GM12878 (cell line): ENCODE measurements at regions not wholly inside any gene's neighbourhood (a gene's known extent, or its start where the extent isn't known, plus 50 kb on each side); places are given as distances from the start of the nearest gene placed in this dataset.

Experiments
- ATAC-seq: fragments of 200-7000 bp; cut with Tn5 transposase; 3 replicates; pipeline ENCODE4 v1.9.1; 2020; ENCODE audit warnings: mild to moderate bottlenecking, moderate library complexity
- BruUV-seq: library from RNA; stranded (reverse); fragments of 400-500 nt; replicated peaks from 2 replicates; lab custom pipeline; 2021; lab: Mats Ljungman, UMichigan
- CTCF ChIA-PET: fragments of 300-600 bp; sonication (Branson Sonifier 250); formaldehyde crosslinking; extraction: SDS; loops from one replicate; lab custom pipeline; 2021; ENCODE audit warnings: inconsistent platforms; lab: Yijun Ruan, JAX
- POLR2A ChIA-PET: fragments of 350-600 bp; formaldehyde crosslinking; extraction: SDS; loops from one replicate; lab custom pipeline; 2021; ENCODE audit warnings: inconsistent platforms; lab: Charles Lee
- RAD21 ChIA-PET: fragments of 300-600 bp; sonication (Branson Sonifier 250); formaldehyde crosslinking; loops from one replicate; lab custom pipeline; 2023; ENCODE audit warnings: antibody characterized with exemption; ENCODE audit not compliant: unreplicated experiment; lab: Charles Lee
- SMC1A ChIA-PET: fragments of 300-600 bp; sonication (Branson Sonifier 250); formaldehyde crosslinking; loops from one replicate; lab custom pipeline; 2023; ENCODE audit not compliant: unreplicated experiment, uncharacterized antibody; lab: Charles Lee
- DNase-seq: peaks from one replicate; pipeline ENCODE4 v3.0.0-alpha.2; 2011; ENCODE audit warnings: low read depth, low spot score
- FAIRE-seq: peaks from 3 replicates; lab custom pipeline; 2011; peaks lifted over from hg19 to GRCh38; lab: Jason Lieb, UNC
- H2AFZ ChIP-seq: 2 replicates; pipeline ENCODE4 v1.6.0; 2011; ENCODE audit warnings: low read depth, low read length, control low read depth; ENCODE audit not compliant: control insufficient read depth
- H3K27ac ChIP-seq: 2 replicates; pipeline ENCODE4 v1.5.1; 2011; ENCODE audit warnings: control low read depth; ENCODE audit not compliant: control insufficient read depth, insufficient read depth
- H3K27me3 ChIP-seq, 2 experiments: replicated peaks in 1 of 2; 2 replicates each; pipeline versions ENCODE4 v1.6.0 to v1.6.1; 2011; ENCODE audit warnings: low read length in 1 of 2; ENCODE audit not compliant: control insufficient read depth in 2 of 2, insufficient read depth in 2 of 2
- H3K36me3 ChIP-seq, 2 experiments: 2 replicates each; pipeline ENCODE4 v1.5.1; 2011; ENCODE audit warnings: low read length in 1 of 2; ENCODE audit not compliant: control insufficient read depth in 2 of 2, insufficient read depth in 2 of 2
- H3K4me1 ChIP-seq: 2 replicates; pipeline ENCODE4 v1.6.1; 2011; ENCODE audit warnings: mild to moderate bottlenecking, low read length, moderate library complexity, mixed read lengths; ENCODE audit not compliant: control insufficient read depth, insufficient read depth
- H3K4me2 ChIP-seq: 2 replicates; pipeline ENCODE4 v1.6.0; 2011; ENCODE audit warnings: control low read depth; ENCODE audit not compliant: control insufficient read depth, insufficient read depth
- H3K4me3 ChIP-seq: fragments of 200-600 bp; sonication (generic); 2 replicates; pipeline ENCODE4 v1.5.1; 2016
- H3K79me2 ChIP-seq: 2 replicates; pipeline ENCODE4 v1.6.0; 2011; ENCODE audit warnings: low read length; ENCODE audit not compliant: control insufficient read depth, insufficient read depth
- H3K9ac ChIP-seq: 2 replicates; pipeline ENCODE4 v1.8.0; 2011; ENCODE audit warnings: low read length, control low read depth, mixed read lengths; ENCODE audit not compliant: control insufficient read depth, insufficient read depth
- H3K9me3 ChIP-seq: replicated peaks from 3 replicates; pipeline ENCODE4 v1.5.1; 2011; ENCODE audit warnings: mild to moderate bottlenecking, low read length; ENCODE audit not compliant: control insufficient read depth, insufficient read depth
- H4K20me1 ChIP-seq: 2 replicates; pipeline ENCODE4 v1.6.0; 2011; ENCODE audit not compliant: control insufficient read depth, insufficient read depth
- ATF7 ChIP-seq: fragments of 450-650 bp; IDR thresholded peaks from 2 replicates; pipeline ENCODE4 v1.6.1; 2016; ENCODE audit warnings: low read depth, mild to moderate bottlenecking
- E2F8 ChIP-seq: fragments of 450-650 bp; IDR thresholded peaks from 2 replicates; pipeline ENCODE4 v1.6.1; 2018; ENCODE audit warnings: mild to moderate bottlenecking, low read depth, moderate library complexity; ENCODE audit not compliant: partially characterized antibody
- EED ChIP-seq: sonication (generic); IDR thresholded peaks from 2 replicates; pipeline ENCODE4 v1.6.1; 2016; ENCODE audit warnings: antibody characterized with exemption, low read depth
- EP300 ChIP-seq, 2 experiments: fragments of 150-350 bp in 1 of 2; IDR thresholded peaks; 2 replicates each; pipeline ENCODE4 v1.6.1; 2011 to 2012; ENCODE audit warnings: low read depth in 2 of 2, low read length in 2 of 2, borderline replicate concordance in 1 of 2, improper control_type of control experiment in 1 of 2, inconsistent platforms in 1 of 2; ENCODE audit not compliant: control insufficient read depth in 1 of 2
- FOXK2 ChIP-seq: fragments of 450-650 bp; IDR thresholded peaks from 2 replicates; pipeline ENCODE4 v1.6.1; 2017; ENCODE audit warnings: mild to moderate bottlenecking, moderate library complexity
- HDAC6 ChIP-seq: fragments of 200-600 bp; sonication (generic); IDR thresholded peaks from one replicate; pipeline ENCODE4 v1.8.0; 2017; ENCODE audit warnings: antibody characterized with exemption; ENCODE audit not compliant: unreplicated experiment
- MEF2B ChIP-seq: fragments of 450-650 bp; IDR thresholded peaks from 2 replicates; pipeline ENCODE4 v1.6.1; 2018; ENCODE audit warnings: mild to moderate bottlenecking, moderate library complexity; ENCODE audit not compliant: partially characterized antibody, poor library complexity, severe bottlenecking
- NFYB ChIP-seq: IDR thresholded peaks from 2 replicates; pipeline ENCODE4 v1.6.1; 2011; ENCODE audit warnings: low read depth, mild to moderate bottlenecking, low read length, improper control_type of control experiment, moderate library complexity; ENCODE audit not compliant: insufficient read depth
- PAX8 ChIP-seq: fragments of 450-650 bp; IDR thresholded peaks from 2 replicates; pipeline ENCODE4 v1.6.1; 2017; ENCODE audit warnings: mild to moderate bottlenecking, moderate library complexity
- PBX3 ChIP-seq: IDR thresholded peaks from 2 replicates; pipeline ENCODE4 v1.6.1; 2011; ENCODE audit warnings: mild to moderate bottlenecking, low read depth, low read length, moderate library complexity; ENCODE audit not compliant: insufficient replicate concordance
- POLR2A ChIP-seq: IDR thresholded peaks from 2 replicates; pipeline ENCODE4 v1.6.1; 2011; ENCODE audit warnings: low read depth, mild to moderate bottlenecking, low read length
- RAD21 ChIP-seq: IDR thresholded peaks from 2 replicates; pipeline ENCODE4 v1.6.1; 2011; ENCODE audit warnings: mild to moderate bottlenecking, low read depth, low read length, moderate library complexity; ENCODE audit not compliant: insufficient read depth
- RELA ChIP-seq: fragments of 450-650 bp; IDR thresholded peaks from 2 replicates; pipeline ENCODE4 v1.8.0; 2014; ENCODE audit warnings: borderline replicate concordance; ENCODE audit not compliant: partially characterized antibody
- RFX5 ChIP-seq: IDR thresholded peaks from 2 replicates; pipeline ENCODE4 v1.6.1; 2011; ENCODE audit warnings: low read depth, low read length, improper control_type of control experiment
- STAT1 ChIP-seq: fragments of 450-650 bp; conservative IDR thresholded peaks from 2 replicates; pipeline ENCODE4 v1.6.1; 2014; ENCODE audit warnings: antibody characterized with exemption, mild to moderate bottlenecking
- YBX1 ChIP-seq: fragments of 450-650 bp; IDR thresholded peaks from 2 replicates; pipeline ENCODE4 v1.6.1; 2016; ENCODE audit warnings: antibody characterized with exemption
- WGBS: methylation state at CpG from one replicate; pipeline ENCODE4 v1.1.6; 2016; ENCODE audit warnings: low lambda C conversion rate; ENCODE audit not compliant: insufficient replicate concordance, insufficient coverage; ENCODE audit errors: missing lambda C conversion rate; 5-methylcytosine and 5-hydroxymethylcytosine counted together
- in situ Hi-C: fragments of 300-500 bp; cut with MboI; formaldehyde crosslinking; loops from 9 replicates; pipeline ENCODE4 v1.14.3; 2018; ENCODE audit warnings: mixed read lengths
- intact Hi-C: fragments of 100-400 bp; cut with micrococcal nuclease; formaldehyde crosslinking; loops from one replicate; pipeline ENCODE4 v1.14.2; 2022; ENCODE audit not compliant: unreplicated experiment
- TF ChIP-seq, protein P1 (sequence below): fragments of 450-650 bp; formaldehyde crosslinking; IDR thresholded peaks from 2 replicates; pipeline ENCODE4 v1.4.0; 2020; ENCODE audit warnings: mild to moderate bottlenecking, moderate library complexity

GRCh38 chr13:108096301-108096915 lies 118.9 kb downstream of the LIG4 start (continued):
- TF ChIP-seq NFYB (no peak), STAT1 (no peak), PBX3 (no peak), FOXK2 (no peak), HDAC6 (no peak)

GRCh38 chr13:108095036-108095435 lies 120.3 kb downstream of the LIG4 start:
- H4K20me1 ChIP-seq, result no peaks in the 10 kb centered on the region
- ChIA-PET CTCF (no interaction called here), RAD21 (no interaction called here), POLR2A (no interaction called here), SMC1A (no interaction called here)
- in situ Hi-C loops (no loop called here), intact Hi-C loops (no loop called here)
- no peak for FAIRE-seq
- no peak overlapping the region for H3K4me2 ChIP-seq
- no peaks in the 10 kb centered on the region for H3K9me3 ChIP-seq
- H3K9ac ChIP-seq, result no peak overlapping the region
- no peaks in the 10 kb centered on the region for H3K79me2 ChIP-seq
- H3K36me3 ChIP-seq, result no peaks in the 10 kb centered on the region
- H2AFZ ChIP-seq, result no peak overlapping the region
- no peaks in the 10 kb centered on the region for H3K4me1 ChIP-seq
- H3K27ac ChIP-seq, result no peak overlapping the region
- 3% methylated on average over 2 of the region's 2 CpGs for WGBS
- no peak for DNase-seq
- no peak for ATAC-seq
- no peak overlapping the region for H3K4me3 ChIP-seq
- H3K27me3 ChIP-seq, result no peaks in the 10 kb centered on the region
- no TSS peak for BruUV-seq
- TF ChIP-seq, protein P1, sequence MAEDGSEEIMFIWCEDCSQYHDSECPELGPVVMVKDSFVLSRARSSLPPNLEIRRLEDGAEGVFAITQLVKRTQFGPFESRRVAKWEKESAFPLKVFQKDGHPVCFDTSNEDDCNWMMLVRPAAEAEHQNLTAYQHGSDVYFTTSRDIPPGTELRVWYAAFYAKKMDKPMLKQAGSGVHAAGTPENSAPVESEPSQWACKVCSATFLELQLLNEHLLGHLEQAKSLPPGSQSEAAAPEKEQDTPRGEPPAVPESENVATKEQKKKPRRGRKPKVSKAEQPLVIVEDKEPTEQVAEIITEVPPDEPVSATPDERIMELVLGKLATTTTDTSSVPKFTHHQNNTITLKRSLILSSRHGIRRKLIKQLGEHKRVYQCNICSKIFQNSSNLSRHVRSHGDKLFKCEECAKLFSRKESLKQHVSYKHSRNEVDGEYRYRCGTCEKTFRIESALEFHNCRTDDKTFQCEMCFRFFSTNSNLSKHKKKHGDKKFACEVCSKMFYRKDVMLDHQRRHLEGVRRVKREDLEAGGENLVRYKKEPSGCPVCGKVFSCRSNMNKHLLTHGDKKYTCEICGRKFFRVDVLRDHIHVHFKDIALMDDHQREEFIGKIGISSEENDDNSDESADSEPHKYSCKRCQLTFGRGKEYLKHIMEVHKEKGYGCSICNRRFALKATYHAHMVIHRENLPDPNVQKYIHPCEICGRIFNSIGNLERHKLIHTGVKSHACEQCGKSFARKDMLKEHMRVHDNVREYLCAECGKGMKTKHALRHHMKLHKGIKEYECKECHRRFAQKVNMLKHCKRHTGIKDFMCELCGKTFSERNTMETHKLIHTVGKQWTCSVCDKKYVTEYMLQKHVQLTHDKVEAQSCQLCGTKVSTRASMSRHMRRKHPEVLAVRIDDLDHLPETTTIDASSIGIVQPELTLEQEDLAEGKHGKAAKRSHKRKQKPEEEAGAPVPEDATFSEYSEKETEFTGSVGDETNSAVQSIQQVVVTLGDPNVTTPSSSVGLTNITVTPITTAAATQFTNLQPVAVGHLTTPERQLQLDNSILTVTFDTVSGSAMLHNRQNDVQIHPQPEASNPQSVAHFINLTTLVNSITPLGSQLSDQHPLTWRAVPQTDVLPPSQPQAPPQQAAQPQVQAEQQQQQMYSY, result no peak
- TF ChIP-seq RFX5, result no peak
- no peak for TF ChIP-seq POLR2A
- no peak for TF ChIP-seq EED
- TF ChIP-seq EP300 (IDR thresholded peaks at IDR 0.05; ENCODE audit: borderline replicate concordance in 1 of 2, control insufficient read depth in 1 of 2, low read depth in 2 of 2, low read length in 2 of 2), result no peak
- TF ChIP-seq PAX8, result no peak
- no peak for TF ChIP-seq E2F8
- TF ChIP-seq RAD21, result no peak
- no peak for TF ChIP-seq YBX1
- no peak for TF ChIP-seq RELA
- no peak for TF ChIP-seq ATF7
- no peak for TF ChIP-seq MEF2B
